ENCODE measurements at regions not wholly inside any gene's neighbourhood (a gene's known extent, or its start where the extent isn't known, plus 50 kb on each side); places are given as distances from the start of the nearest gene placed in this dataset.

GRCh38 chr9:113711251-113711650, 164.9 kb upstream of the ZNF618 start:
- TF ChIP-seq CTCF (IDR thresholded peaks at IDR 0.05) (no peak), POLR2A (IDR thresholded peaks at IDR 0.05) (no peak)
